ENCODE measurements at regions not wholly inside any gene's neighbourhood (a gene's known extent, or its start where the extent isn't known, plus 50 kb on each side); places are given as distances from the start of the nearest gene placed in this dataset.

DNA sequence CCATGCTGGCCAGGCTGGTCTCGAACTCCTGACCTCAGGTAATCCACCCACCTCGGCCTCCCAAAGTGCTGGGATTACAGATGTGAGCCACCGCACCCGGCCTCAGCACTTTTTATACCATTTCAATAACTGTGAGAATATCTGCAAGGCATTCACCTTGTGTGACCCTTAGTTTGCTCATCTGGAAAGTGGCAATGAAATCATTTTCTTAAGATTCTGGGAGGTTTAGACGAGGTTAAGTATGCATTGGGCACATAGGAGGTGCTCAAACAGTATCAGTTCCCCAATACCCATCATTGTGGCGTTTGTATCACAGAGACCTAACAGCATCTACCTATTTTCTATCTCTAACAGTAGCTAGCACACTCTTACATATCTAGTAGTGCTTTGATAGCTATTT is 481.9 kb upstream of the ERCC4 start (continued):
- TF ChIP-seq WRNIP1 (IDR thresholded peaks at IDR 0.05; ENCODE audit: borderline replicate concordance, low read depth, low read length) (no peak), HDGF (IDR thresholded peaks at IDR 0.05) (0 out of 2 replicates have a peak, but pooled peaks have one; percentile 4), CREM (IDR thresholded peaks at IDR 0.05; ENCODE audit: low read depth) (peak; percentile 26; the same call in 1 of the 2 replicates), SUPT20H (IDR thresholded peaks at IDR 0.05; ENCODE audit: borderline replicate concordance, control insufficient read depth, low read depth, low read length) (no peak), HDAC2 (IDR thresholded peaks at IDR 0.05) (no peak), CBFB (IDR thresholded peaks at IDR 0.05; ENCODE audit: low read depth) (no peak), LARP7 (IDR thresholded peaks at IDR 0.05) (no peak), SMAD5 (IDR thresholded peaks at IDR 0.05; ENCODE audit: low read depth) (no peak), IKZF1 (conservative IDR thresholded peaks at IDR 0.05) (peak; percentile 29), POLR2AphosphoS5 (IDR thresholded peaks at IDR 0.05; ENCODE audit: low read length) (no peak), NFXL1 (IDR thresholded peaks at IDR 0.05; ENCODE audit: borderline replicate concordance) (no peak), EED (IDR thresholded peaks at IDR 0.05; ENCODE audit: low read depth) (peak; percentile 54), RCOR1 (conservative IDR thresholded peaks at IDR 0.05; ENCODE audit: low read depth, low read length) (no peak), ZNF622 (IDR thresholded peaks at IDR 0.05) (no peak), KLF5 (IDR thresholded peaks at IDR 0.05; ENCODE audit: partially characterized antibody) (no peak), ZNF217 (IDR thresholded peaks at IDR 0.05) (peak; percentile 56; the same call in 1 of the 2 replicates), TCF3 (IDR thresholded peaks at IDR 0.05; ENCODE audit: borderline replicate concordance, insufficient read depth, low read depth, low read length) (no peak), RFX5 (IDR thresholded peaks at IDR 0.05; ENCODE audit: low read depth, low read length) (no peak)
- TF ChIP-seq, protein P1, sequence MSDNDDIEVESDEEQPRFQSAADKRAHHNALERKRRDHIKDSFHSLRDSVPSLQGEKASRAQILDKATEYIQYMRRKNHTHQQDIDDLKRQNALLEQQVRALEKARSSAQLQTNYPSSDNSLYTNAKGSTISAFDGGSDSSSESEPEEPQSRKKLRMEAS (IDR thresholded peaks at IDR 0.05; ENCODE audit: low read depth, low read length), result no peak
- TF ChIP-seq, protein P2, sequence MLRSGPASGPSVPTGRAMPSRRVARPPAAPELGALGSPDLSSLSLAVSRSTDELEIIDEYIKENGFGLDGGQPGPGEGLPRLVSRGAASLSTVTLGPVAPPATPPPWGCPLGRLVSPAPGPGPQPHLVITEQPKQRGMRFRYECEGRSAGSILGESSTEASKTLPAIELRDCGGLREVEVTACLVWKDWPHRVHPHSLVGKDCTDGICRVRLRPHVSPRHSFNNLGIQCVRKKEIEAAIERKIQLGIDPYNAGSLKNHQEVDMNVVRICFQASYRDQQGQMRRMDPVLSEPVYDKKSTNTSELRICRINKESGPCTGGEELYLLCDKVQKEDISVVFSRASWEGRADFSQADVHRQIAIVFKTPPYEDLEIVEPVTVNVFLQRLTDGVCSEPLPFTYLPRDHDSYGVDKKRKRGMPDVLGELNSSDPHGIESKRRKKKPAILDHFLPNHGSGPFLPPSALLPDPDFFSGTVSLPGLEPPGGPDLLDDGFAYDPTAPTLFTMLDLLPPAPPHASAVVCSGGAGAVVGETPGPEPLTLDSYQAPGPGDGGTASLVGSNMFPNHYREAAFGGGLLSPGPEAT (IDR thresholded peaks at IDR 0.05; ENCODE audit: low read depth), result no peak
- TF ChIP-seq, protein P3, sequence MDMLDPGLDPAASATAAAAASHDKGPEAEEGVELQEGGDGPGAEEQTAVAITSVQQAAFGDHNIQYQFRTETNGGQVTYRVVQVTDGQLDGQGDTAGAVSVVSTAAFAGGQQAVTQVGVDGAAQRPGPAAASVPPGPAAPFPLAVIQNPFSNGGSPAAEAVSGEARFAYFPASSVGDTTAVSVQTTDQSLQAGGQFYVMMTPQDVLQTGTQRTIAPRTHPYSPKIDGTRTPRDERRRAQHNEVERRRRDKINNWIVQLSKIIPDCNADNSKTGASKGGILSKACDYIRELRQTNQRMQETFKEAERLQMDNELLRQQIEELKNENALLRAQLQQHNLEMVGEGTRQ (IDR thresholded peaks at IDR 0.05; ENCODE audit: borderline replicate concordance, low read depth, low read length), result no peak
- TF ChIP-seq, protein P4, sequence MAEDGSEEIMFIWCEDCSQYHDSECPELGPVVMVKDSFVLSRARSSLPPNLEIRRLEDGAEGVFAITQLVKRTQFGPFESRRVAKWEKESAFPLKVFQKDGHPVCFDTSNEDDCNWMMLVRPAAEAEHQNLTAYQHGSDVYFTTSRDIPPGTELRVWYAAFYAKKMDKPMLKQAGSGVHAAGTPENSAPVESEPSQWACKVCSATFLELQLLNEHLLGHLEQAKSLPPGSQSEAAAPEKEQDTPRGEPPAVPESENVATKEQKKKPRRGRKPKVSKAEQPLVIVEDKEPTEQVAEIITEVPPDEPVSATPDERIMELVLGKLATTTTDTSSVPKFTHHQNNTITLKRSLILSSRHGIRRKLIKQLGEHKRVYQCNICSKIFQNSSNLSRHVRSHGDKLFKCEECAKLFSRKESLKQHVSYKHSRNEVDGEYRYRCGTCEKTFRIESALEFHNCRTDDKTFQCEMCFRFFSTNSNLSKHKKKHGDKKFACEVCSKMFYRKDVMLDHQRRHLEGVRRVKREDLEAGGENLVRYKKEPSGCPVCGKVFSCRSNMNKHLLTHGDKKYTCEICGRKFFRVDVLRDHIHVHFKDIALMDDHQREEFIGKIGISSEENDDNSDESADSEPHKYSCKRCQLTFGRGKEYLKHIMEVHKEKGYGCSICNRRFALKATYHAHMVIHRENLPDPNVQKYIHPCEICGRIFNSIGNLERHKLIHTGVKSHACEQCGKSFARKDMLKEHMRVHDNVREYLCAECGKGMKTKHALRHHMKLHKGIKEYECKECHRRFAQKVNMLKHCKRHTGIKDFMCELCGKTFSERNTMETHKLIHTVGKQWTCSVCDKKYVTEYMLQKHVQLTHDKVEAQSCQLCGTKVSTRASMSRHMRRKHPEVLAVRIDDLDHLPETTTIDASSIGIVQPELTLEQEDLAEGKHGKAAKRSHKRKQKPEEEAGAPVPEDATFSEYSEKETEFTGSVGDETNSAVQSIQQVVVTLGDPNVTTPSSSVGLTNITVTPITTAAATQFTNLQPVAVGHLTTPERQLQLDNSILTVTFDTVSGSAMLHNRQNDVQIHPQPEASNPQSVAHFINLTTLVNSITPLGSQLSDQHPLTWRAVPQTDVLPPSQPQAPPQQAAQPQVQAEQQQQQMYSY (CRISPR knock-in tag; IDR thresholded peaks at IDR 0.05), result no peak
- TF ChIP-seq, protein P5, sequence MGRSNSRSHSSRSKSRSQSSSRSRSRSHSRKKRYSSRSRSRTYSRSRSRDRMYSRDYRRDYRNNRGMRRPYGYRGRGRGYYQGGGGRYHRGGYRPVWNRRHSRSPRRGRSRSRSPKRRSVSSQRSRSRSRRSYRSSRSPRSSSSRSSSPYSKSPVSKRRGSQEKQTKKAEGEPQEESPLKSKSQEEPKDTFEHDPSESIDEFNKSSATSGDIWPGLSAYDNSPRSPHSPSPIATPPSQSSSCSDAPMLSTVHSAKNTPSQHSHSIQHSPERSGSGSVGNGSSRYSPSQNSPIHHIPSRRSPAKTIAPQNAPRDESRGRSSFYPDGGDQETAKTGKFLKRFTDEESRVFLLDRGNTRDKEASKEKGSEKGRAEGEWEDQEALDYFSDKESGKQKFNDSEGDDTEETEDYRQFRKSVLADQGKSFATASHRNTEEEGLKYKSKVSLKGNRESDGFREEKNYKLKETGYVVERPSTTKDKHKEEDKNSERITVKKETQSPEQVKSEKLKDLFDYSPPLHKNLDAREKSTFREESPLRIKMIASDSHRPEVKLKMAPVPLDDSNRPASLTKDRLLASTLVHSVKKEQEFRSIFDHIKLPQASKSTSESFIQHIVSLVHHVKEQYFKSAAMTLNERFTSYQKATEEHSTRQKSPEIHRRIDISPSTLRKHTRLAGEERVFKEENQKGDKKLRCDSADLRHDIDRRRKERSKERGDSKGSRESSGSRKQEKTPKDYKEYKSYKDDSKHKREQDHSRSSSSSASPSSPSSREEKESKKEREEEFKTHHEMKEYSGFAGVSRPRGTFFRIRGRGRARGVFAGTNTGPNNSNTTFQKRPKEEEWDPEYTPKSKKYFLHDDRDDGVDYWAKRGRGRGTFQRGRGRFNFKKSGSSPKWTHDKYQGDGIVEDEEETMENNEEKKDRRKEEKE (IDR thresholded peaks at IDR 0.05), result no peak
